A549 (cell line): ENCODE measurements at regions not wholly inside any gene's neighbourhood (a gene's known extent, or its start where the extent isn't known, plus 50 kb on each side); places are given as distances from the start of the nearest gene placed in this dataset.

Experiments
- CTCF ChIP-seq: fragments of >200 bp; sonication (Bioruptor Twin); formaldehyde crosslinking; IDR thresholded peaks from 3 replicates; pipeline ENCODE4 v1.5.1; 2016
- EHMT2 ChIP-seq: fragments of 200-600 bp; sonication (generic); IDR thresholded peaks from 2 replicates; pipeline ENCODE4 v1.6.1; 2016; ENCODE audit warnings: antibody characterized with exemption, low read depth, mild to moderate bottlenecking, moderate library complexity
- EP300 ChIP-seq, 2 experiments: fragments of >200 bp; sonication (Bioruptor Twin); formaldehyde crosslinking; IDR thresholded peaks; 2 replicates in 1 of 2; 3 replicates in 1 of 2; pipeline ENCODE4 v1.6.1; 2016 to 2017
- ESRRA ChIP-seq: fragments of 150-350 bp; IDR thresholded peaks from 2 replicates; pipeline ENCODE4 v1.6.1; 2014; ENCODE audit warnings: mild to moderate bottlenecking, low read length, borderline replicate concordance
- FOSB ChIP-seq: fragments of 250-450 bp; sonication (Bioruptor Pico); IDR thresholded peaks from 2 replicates; pipeline ENCODE4 v1.5.0; 2020; ENCODE audit warnings: mild to moderate bottlenecking, moderate library complexity
- HOXA7 ChIP-seq: fragments of 250-450 bp; sonication (Bioruptor Pico); IDR thresholded peaks from 2 replicates; pipeline ENCODE4 v1.5.0; 2020; ENCODE audit warnings: mild to moderate bottlenecking, moderate library complexity
- JUN ChIP-seq, 2 experiments: fragments of >200 bp; sonication (Bioruptor Twin); formaldehyde crosslinking; IDR thresholded peaks; 2 replicates in 1 of 2; 3 replicates in 1 of 2; pipeline ENCODE4 v1.6.1; 2016 to 2017
- KDM1A ChIP-seq: fragments of 200-600 bp; sonication (generic); IDR thresholded peaks from 2 replicates; pipeline ENCODE4 v1.6.1; 2016; ENCODE audit warnings: low read depth, mild to moderate bottlenecking
- MYC ChIP-seq: IDR thresholded peaks from 2 replicates; pipeline ENCODE4 v1.6.1; 2012; ENCODE audit warnings: mild to moderate bottlenecking, inconsistent platforms, low read length, improper control_type of control experiment, borderline replicate concordance
- POLR2A ChIP-seq: IDR thresholded peaks from 2 replicates; pipeline ENCODE4 v1.6.1; 2012; ENCODE audit warnings: mild to moderate bottlenecking, low read length
- SMC3 ChIP-seq: fragments of >200 bp; sonication (Bioruptor Twin); formaldehyde crosslinking; IDR thresholded peaks from 3 replicates; pipeline ENCODE4 v1.6.1; 2018; ENCODE audit warnings: inconsistent platforms

GRCh38 chr1:221510793-221511503 lies 230.9 kb downstream of the DUSP10 start:
- no peak for TF ChIP-seq POLR2A
- no peak for TF ChIP-seq EHMT2
- TF ChIP-seq HOXA7 (CRISPR knock-in tag): no peak
- no peak for TF ChIP-seq MYC
- no peak for TF ChIP-seq FOSB (CRISPR knock-in tag)
- TF ChIP-seq CTCF: no peak
- TF ChIP-seq KDM1A: no peak
- no peak for TF ChIP-seq ESRRA
- no peak for TF ChIP-seq EP300 (IDR thresholded peaks at IDR 0.05)
- no peak for TF ChIP-seq JUN (IDR thresholded peaks at IDR 0.05)
- TF ChIP-seq SMC3: no peak
